ENCODE measurements at regions not wholly inside any gene's neighbourhood (a gene's known extent, or its start where the extent isn't known, plus 50 kb on each side); places are given as distances from the start of the nearest gene placed in this dataset.

DNA sequence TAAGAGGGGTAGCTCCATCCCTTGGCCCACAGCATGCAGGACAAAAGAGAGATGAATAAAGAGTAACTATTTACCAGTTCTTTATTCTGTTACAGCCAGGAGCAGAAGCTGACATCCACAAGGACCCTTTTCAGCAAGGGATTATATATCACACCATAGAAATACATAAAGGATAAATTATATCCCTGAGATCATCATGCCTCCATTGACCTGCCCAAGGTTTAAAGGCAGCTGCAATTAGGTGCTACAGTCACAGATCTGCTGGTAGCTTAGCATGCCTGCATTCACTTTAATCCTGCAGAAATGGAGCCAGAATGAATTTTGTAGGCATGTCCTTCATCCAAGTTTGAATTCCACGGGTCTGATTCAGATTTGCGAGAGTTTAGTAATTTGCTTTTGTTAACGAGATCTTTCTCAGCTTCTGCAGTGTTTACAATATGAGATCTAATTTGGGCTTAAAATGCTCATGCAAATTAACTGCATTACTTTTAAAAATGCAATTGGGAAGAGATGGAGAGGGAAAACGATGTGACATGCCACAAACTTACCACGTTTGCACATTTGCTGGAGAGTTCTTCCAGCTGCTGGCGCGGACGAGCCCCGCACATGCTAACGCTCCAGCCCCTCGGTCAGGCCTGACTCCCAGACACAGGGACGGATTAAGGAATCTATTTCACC, 327.0 kb upstream of the NOCT start:
- TF ChIP-seq POLR2AphosphoS5 (IDR thresholded peaks at IDR 0.05; ENCODE audit: low read depth, low read length) (no peak), SIN3A (IDR thresholded peaks at IDR 0.05; ENCODE audit: borderline replicate concordance, insufficient read depth, low read length) (no peak)

Data from PFSK-1 (cell line).